ENCODE measurements at regions not wholly inside any gene's neighbourhood (a gene's known extent, or its start where the extent isn't known, plus 50 kb on each side); places are given as distances from the start of the nearest gene placed in this dataset.

GRCh38 chr7:32177232-32177631 lies 107.0 kb upstream of the PDE1C start:
- DNase-seq (ENCODE audit: low spot score) = no peak

GRCh38 chr7:32175099-32175498 lies 104.9 kb upstream of the PDE1C start:
- no peak for DNase-seq (ENCODE audit: low spot score)

GRCh38 chr7:32171248-32171647 lies 101.0 kb upstream of the PDE1C start:
- DNase-seq (ENCODE audit: low spot score) = no peak

DNA sequence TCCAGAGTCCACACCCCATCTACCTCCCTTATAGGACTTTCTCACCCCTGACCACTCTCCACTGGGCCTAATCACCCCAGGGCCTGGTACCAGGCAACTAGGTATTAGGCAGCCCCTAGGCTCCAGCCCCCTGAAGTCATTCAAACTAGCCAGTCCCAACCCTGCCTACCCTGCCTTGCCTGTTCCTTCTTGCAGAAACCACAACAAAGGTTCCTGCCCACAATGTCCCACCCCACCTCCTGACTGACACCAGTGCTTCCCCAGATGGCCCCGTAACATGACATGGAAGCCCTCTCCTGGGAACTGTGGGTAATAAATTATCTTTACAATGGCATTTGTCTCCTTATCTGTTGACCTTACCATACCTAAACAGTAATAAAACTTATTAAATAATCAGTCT lies 100.6 kb upstream of the PDE1C start:
- no peak for DNase-seq (ENCODE audit: low spot score)

DNA sequence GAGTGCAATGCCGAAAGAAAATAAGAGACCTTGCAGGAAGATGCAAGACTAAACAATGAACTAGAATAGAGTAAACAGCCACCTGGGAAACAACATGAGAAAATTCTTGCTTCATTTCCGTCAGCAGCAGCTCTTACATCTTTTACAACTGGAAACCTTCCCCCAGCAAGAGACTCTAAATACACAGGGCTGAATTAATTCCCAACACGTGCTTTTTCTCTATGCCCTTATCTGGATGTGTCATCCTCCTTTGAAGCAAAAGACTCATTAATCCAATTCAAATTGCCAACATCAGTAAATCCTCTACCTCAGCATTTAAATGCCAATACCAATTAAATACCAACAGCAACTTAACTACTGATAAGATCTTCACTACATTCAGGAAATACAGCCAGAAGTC lies 99.0 kb upstream of the PDE1C start:
- no peak for DNase-seq (ENCODE audit: low spot score)

- no peak for DNase-seq (ENCODE audit: low spot score)
Measured at GRCh38 chr7:32167815-32168214, 97.6 kb upstream of the PDE1C start.

GRCh38 chr7:32167256-32167655 lies 97.0 kb upstream of the PDE1C start:
- DNase-seq (ENCODE audit: low spot score) = no peak

DNA sequence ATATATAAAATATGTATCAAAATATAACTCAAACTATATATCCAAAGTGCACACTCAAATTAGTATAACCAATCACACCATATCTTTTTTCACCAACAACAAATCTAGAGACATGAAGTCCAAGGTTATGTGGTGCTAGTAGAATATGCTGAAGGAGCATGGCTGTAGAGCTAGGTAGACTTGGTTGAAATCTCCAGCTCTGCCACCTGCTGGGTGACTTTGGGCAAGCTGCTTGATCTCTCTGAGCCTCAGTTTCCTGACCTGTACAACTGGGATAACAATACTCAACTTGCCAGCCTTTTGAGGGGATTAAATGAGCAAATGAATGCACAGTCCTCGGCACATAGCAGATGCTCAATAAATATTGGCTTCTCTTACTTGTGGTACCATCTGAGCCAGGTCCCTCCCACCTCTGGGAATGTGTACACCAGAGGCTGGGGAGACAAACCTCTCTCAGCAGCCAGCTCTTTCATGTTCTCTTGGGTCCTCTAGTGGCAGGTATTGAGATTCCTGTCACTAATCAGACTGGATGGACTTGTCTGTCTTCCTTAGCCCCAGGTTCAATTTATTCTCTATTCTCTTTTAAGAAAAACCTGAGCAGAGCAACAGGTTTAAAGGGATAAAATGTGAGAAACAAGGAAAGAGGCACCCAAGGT lies 94.3 kb upstream of the PDE1C start:
- DNase-seq (ENCODE audit: low spot score) = no peak

DNA sequence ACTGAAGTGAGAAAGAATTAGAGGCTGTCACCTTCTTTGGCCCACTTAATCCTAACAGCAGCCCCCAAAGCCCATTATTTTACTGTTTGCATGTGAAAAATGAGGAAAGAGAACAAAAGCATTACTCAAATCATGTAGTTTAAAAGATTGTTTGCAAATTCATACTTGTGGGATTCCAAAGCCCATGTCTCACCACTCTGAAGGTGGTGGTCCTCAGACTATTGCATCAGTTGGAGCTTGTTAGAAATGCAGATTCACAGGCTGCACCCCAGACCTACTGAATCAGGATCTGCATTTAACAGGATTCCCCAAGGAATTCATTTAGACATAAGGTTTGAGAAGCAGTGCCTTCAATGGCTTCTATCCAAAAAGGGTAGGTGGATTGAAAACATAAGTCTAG lies 93.7 kb upstream of the PDE1C start:
- DNase-seq (ENCODE audit: low spot score) = no peak

DNA sequence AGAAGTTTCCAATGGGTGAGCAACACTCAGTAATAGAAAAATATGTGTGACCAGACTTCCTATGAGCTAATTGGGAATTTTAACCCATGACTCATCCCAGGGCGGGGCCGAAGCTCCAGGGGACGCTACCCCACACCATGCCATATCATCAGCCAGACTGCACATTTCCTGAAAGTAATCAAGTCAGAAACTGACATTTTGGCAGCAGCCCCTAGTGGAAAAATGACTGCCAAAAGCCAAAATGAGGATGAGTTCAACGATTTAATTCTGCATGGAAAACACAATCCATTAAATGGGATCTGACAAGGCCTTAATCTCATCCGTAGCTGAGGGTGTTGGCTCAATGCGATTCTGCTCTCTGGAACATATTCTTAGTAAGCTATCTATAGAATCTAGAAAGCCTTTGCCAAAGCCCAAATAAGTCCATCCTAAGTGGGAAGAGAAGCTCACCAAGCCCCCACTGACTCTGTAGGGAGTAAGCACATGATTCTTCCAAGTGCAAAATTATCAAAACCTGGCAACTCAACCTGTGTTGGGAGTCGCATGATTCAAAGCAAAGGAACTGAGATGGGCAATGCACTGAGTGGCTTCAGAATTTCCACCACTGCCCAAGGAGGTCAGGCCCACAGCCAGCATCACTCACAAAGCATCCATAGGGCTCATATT lies 93.1 kb upstream of the PDE1C start:
- DNase-seq (ENCODE audit: low spot score) = no peak

DNA sequence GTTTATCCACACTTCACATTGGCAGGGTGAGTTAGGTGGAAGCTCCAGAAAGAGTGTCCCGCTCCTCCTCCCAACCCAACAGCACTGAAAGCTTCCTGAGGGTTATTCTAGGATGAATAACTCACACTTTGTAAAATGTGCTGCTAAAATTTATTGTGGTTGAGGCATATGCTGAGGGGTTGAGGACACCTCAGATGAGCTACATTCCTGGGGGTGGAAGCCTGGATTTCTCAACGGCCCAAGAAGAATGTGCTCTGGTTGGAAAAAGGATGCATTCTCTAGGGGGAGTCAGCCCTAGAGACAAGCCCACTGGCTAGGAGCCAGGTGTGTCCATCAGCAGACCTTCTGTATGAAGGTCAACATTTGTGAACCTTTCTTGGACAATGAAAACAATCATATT lies 91.5 kb upstream of the PDE1C start:
- DNase-seq (ENCODE audit: low spot score) = no peak

DNA sequence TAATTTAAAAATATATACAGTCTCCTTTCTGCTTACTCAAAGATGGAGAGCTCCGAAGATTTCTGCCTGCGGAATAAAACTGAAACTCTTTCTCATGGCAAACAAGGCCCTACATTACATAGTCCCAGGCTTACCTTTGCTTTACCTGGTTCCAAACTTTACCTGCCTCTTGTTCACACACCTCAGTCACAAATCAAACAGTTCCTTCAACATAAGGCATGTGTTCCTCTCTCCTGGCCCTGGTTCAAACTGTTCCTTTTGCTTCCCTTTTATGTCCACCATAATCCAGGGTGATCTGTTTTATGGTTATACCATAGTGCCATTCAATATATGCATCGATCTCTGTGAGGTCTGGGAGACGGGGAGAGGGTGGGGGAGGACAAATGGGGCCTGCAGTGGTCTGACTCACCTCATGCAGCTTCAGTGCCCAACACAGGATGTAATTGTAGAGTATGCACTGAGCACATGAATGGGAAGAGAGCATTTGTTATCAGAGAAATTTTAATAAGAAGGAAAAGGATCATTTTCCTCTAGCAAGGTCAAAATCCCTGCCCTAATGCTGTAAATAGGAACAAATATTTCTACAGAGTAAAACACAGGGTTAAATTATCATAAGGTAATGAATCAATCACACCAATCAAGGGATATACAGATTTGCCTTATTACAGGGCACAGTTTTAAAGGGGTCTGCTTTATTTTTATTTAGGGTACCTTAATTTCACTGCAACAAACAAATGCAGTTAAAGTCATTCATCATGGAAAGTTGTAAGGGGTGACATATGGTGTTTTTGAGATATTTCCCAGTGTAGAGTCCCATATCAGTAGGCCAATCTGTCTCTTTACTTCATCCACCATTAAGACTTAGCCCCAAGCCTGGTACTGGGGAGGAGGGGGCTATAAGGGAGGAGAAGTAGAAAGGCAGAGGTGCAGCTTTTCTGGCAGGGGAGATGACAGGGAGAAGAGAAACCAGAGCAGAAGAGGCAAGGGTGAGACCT lies 88.8 kb upstream of the PDE1C start:
- DNase-seq (ENCODE audit: low spot score) = no peak

DNA sequence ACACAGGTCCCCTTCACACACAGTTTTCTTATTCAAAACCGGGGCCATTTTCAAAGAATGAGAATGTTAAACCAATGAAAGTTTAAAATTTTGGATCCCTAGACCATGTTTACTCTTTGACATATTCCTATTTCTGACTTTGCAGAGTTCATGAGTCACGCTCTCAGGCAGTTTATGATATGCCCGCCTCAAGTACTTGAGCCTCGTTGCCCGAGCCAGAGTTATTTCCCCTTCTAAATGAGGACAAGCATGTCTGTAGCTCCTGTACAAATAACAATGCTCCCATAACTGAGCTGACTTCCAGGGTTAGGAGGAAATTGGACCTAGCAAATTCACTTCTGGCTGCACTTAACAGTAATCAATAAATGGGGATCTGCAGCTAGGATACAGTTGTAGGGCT lies 87.9 kb upstream of the PDE1C start:
- DNase-seq (ENCODE audit: low spot score) = no peak

DNA sequence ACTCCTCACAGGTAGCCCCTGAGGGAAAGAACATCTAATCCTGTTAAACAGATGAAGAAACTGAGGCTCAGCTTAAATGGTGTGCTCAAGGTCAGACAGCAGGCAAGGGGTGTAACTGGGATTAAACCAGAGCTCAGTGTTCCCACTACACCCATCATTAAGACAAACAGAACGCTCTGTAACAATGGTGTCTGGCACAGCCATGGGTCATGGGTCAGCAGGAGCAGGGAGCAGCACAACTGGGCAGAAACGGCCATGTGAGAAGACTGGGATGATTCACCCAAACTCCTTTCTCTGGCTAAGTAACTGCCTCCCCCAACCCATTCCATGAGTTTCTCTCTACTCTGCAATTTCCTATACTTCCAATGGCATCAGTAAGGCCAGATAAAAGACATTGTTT lies 85.5 kb upstream of the PDE1C start:
- no peak for DNase-seq (ENCODE audit: low spot score)

DNA sequence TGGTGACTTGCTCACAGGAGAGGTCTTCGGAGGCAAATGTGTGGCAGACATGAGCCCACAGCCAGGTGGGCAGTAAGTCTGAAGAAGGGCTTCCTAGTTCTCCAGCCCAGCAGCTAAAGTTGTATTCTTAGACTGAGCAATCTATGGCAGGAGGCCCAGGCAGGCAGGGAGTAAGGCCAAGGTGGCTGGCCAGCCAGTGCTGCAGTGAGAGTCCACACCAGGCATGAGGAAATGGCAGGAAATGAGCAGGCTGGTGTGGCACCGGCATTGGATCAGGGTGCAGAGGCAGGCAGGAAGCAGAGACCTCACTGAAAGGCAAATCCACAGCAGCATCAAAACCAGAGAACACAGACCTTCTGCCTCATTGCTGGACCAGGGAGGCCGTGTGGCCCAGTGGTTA lies 84.6 kb upstream of the PDE1C start:
- DNase-seq (ENCODE audit: low spot score) = no peak

DNA sequence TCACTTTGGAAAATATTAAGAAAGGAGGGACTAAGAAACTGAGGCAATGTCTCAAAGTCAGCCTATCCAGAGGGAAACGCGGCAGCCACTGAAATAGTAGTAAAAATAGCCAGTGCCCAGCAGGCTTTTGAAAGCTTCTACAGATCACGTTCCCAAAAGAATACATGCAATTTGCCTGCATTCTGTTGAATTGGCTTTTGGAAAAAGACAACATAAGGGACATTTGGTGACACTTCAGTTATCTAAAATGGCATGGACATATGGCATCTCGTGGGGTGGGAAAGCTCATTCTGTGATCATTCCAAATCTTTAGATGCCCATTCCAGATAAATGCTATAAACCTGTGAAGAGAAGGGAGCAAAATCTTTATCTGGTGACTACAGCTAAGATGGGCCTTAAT lies 82.8 kb upstream of the PDE1C start:
- DNase-seq (ENCODE audit: low spot score) = no peak

DNA sequence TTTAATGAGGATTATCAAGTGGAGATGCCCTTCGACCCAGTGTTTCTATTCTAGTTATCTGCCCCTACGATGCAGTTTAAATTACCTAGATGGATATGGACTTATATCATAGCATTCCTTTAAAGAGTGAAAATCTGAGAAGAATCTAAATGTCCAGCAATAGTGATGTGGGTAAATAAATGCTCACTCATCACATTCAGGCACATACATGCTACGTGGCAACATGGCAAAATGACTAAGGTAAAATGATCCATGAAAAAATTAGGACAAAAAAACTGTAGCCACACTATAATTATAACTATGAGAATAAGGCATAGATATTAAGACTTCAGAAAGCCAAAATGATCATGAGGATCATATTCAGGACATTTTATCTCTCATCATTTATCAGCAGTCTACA lies 82.4 kb upstream of the PDE1C start:
- no peak for DNase-seq (ENCODE audit: low spot score)

DNA sequence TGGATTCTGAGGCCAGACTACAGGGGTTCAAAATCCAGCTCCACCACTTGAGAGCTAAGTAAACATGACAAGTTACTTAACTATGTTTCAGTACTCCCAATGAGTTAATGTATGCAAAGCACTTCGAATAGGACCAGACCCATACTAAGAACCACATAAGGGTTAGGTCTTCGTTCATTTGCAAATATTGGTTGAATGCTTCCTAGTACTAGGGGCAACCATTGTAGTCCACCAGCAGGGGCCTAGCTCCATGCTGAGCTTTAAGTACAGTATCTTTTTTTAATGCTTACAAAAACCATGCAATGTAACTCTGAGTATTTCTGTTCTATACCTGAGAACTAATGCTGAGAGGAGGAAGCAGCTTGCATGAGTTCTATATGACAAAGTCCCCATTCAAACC lies 80.4 kb upstream of the PDE1C start:
- DNase-seq (ENCODE audit: low spot score) = no peak

- DNase-seq (ENCODE audit: low spot score) = no peak
Measured at GRCh38 chr7:32150039-32150438, 79.8 kb upstream of the PDE1C start.

DNA sequence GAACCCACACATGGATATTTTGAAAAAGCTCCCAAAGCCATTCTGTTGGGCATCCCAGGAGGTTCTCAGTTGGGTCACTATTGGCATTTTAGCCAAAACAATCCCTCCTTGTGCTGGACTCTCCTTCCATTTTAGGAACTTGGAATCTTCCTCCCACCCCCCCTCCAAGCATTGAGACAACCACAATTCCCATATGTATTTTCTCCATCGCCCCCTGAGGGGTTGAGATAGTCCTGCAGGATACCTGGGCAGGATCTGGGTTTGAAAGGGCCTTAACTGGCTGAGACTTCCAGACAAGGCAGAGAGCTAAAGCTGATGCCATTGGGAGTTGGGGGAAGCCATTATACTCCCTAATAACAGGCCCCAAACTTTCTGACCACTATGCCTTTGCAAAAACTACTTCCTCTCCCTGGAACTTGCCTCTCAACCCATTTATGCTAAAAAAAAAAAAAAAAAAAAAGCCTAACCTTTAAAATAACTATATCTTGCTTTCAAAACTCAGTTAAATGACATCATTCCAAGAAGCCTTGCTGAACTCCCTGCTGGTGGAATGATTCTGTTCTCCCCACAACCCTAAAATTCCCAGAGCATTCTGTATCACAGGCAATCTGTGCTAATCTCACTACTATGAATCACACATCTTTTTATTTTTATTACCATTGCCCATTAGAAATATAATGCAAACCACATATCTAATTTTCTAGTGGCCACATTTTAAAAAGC lies 77.5 kb upstream of the PDE1C start:
- DNase-seq (ENCODE audit: low spot score) = no peak

GRCh38 chr7:32145911-32146310 lies 75.7 kb upstream of the PDE1C start:
- no peak for DNase-seq (ENCODE audit: low spot score)

DNA sequence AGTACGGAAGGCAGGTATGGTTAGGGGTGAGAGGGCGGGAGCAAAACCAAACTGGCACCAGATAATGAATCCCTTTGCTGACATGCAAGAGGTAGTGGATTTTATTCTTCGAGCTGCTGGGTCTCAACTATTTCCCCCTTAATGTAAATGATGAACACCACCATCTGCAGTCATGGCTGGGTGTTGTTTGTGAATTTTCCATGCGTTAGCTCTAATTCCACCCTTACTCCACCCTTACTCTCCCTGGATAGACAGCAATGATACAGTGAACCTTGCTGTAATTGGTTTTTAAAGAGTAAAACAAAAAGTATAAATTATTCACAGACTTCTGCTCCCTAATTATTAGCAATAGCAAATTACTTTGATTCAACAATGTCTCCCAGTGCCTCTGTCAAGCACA lies 74.5 kb upstream of the PDE1C start:
- DNase-seq (ENCODE audit: low spot score) = no peak
